HG03139 (cell line): ENCODE measurements at regions not wholly inside any gene's neighbourhood (a gene's known extent, or its start where the extent isn't known, plus 50 kb on each side); places are given as distances from the start of the nearest gene placed in this dataset.
"Not testable (repeated sequence)": the region's sequence is repeated elsewhere in the genome, so short reads cannot be mapped to it uniquely, and the experiment has no call there.

Experiments used
- ATAC-seq: cut with Tn5 transposase; IDR thresholded peaks from one replicate; pipeline ENCODE4 v1.9.1; 2021; ENCODE audit not compliant: unreplicated experiment

GRCh38 chr13:86409466-86410241, 610.4 kb upstream of the SLITRK6 start:
- ATAC-seq = no peak

- ATAC-seq = no peak
These were observed 626.1 kb upstream of the SLITRK6 start for GRCh38 chr13:86425170-86425815.

- no peak for ATAC-seq
These were observed 627.2 kb upstream of the SLITRK6 start for GRCh38 chr13:86426437-86426836.

GRCh38 chr13:86429756-86430155, 630.5 kb upstream of the SLITRK6 start:
- no peak for ATAC-seq

- ATAC-seq = no peak
These were observed 638.8 kb upstream of the SLITRK6 start for GRCh38 chr13:86438034-86438433.

- no peak for ATAC-seq
These were observed 646.0 kb upstream of the SLITRK6 start for GRCh38 chr13:86445206-86445605.

GRCh38 chr13:86445672-86446071, 646.5 kb upstream of the SLITRK6 start:
- no peak for ATAC-seq

- ATAC-seq = no peak
These were observed 647.1 kb upstream of the SLITRK6 start for GRCh38 chr13:86446311-86446710.

- ATAC-seq = no peak
These were observed 648.3 kb upstream of the SLITRK6 start for GRCh38 chr13:86447479-86447878.

- ATAC-seq = no peak
These were observed 662.8 kb upstream of the SLITRK6 start for GRCh38 chr13:86462011-86462410.

GRCh38 chr13:86464193-86464592, 665.0 kb upstream of the SLITRK6 start:
- ATAC-seq = no peak

- no peak for ATAC-seq
These were observed 675.8 kb upstream of the SLITRK6 start for GRCh38 chr13:86474971-86475370.

GRCh38 chr13:86476656-86477055, 677.4 kb upstream of the SLITRK6 start:
- ATAC-seq = no peak

GRCh38 chr13:86486582-86486981, 687.4 kb upstream of the SLITRK6 start:
- ATAC-seq = no peak

- ATAC-seq = no peak
These were observed 691.9 kb upstream of the SLITRK6 start for GRCh38 chr13:86491121-86491520.

GRCh38 chr13:86501931-86502330, 702.7 kb upstream of the SLITRK6 start:
- not testable (repeated sequence) for ATAC-seq

GRCh38 chr13:86510792-86511191, 711.6 kb upstream of the SLITRK6 start:
- no peak for ATAC-seq

GRCh38 chr13:86541461-86541860, 742.2 kb upstream of the SLITRK6 start:
- no peak for ATAC-seq

GRCh38 chr13:86554066-86554465, 754.8 kb upstream of the SLITRK6 start:
- no peak for ATAC-seq

GRCh38 chr13:86559901-86560300, 760.7 kb upstream of the SLITRK6 start:
- no peak for ATAC-seq

GRCh38 chr13:86562866-86563265, 763.6 kb upstream of the SLITRK6 start:
- no peak for ATAC-seq

GRCh38 chr13:86563308-86563707, 764.1 kb upstream of the SLITRK6 start:
- no peak for ATAC-seq

- no peak for ATAC-seq
These were observed 767.9 kb upstream of the SLITRK6 start for GRCh38 chr13:86567119-86567518.
